ENCODE measurements at regions not wholly inside any gene's neighbourhood (a gene's known extent, or its start where the extent isn't known, plus 50 kb on each side); places are given as distances from the start of the nearest gene placed in this dataset.

DNA sequence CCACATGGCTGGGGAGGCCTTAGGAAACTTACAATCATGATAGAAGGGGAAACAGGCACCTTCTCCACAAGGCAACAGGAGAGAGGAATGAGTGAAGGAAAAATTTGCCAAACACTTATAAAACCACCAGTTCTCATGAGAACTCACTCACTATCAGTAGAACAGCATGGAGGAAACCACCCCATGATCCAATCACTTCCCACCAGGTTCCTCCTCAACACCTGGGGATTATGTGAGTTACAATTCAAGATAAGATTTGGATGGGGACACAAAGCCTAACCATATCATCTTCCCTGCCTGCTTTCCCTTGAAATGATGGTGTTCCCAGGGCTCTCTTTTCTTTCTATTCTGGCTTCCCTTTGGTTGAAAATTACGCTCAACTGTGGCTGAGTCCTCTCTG, 262.7 kb upstream of the HABP2 start:
- H2AFZ ChIP-seq (ENCODE audit: low read depth): no peak overlapping the region
- H3K9ac ChIP-seq: no peak overlapping the region
- TF ChIP-seq MXI1 (IDR thresholded peaks at IDR 0.05; ENCODE audit: low read depth, low read length): no peak
- no peak for TF ChIP-seq GATA2 (CRISPR knock-in tag; IDR thresholded peaks at IDR 0.05)
- TF ChIP-seq, protein P1, sequence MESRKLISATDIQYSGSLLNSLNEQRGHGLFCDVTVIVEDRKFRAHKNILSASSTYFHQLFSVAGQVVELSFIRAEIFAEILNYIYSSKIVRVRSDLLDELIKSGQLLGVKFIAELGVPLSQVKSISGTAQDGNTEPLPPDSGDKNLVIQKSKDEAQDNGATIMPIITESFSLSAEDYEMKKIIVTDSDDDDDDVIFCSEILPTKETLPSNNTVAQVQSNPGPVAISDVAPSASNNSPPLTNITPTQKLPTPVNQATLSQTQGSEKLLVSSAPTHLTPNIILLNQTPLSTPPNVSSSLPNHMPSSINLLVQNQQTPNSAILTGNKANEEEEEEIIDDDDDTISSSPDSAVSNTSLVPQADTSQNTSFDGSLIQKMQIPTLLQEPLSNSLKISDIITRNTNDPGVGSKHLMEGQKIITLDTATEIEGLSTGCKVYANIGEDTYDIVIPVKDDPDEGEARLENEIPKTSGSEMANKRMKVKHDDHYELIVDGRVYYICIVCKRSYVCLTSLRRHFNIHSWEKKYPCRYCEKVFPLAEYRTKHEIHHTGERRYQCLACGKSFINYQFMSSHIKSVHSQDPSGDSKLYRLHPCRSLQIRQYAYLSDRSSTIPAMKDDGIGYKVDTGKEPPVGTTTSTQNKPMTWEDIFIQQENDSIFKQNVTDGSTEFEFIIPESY (IDR thresholded peaks at IDR 0.05; ENCODE audit: borderline replicate concordance, low read depth): no peak
- TF ChIP-seq EZH2phosphoT487 (IDR thresholded peaks at IDR 0.05; ENCODE audit: borderline replicate concordance, low read depth): no peak
- TF ChIP-seq FOSL2 (IDR thresholded peaks at IDR 0.05; ENCODE audit: borderline replicate concordance, low read depth): no peak
- no peak for TF ChIP-seq RCOR1 (IDR thresholded peaks at IDR 0.05; ENCODE audit: low read length)
- TF ChIP-seq SIN3A (IDR thresholded peaks at IDR 0.05; ENCODE audit: borderline replicate concordance, low read depth, low read length): no peak
- TF ChIP-seq CHD2 (IDR thresholded peaks at IDR 0.05; ENCODE audit: low read length, partially characterized antibody): no peak
- TF ChIP-seq POLR2AphosphoS5 (IDR thresholded peaks at IDR 0.05; ENCODE audit: low read depth, low read length): no peak
- TF ChIP-seq, protein P2, sequence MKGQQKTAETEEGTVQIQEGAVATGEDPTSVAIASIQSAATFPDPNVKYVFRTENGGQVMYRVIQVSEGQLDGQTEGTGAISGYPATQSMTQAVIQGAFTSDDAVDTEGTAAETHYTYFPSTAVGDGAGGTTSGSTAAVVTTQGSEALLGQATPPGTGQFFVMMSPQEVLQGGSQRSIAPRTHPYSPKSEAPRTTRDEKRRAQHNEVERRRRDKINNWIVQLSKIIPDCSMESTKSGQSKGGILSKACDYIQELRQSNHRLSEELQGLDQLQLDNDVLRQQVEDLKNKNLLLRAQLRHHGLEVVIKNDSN (IDR thresholded peaks at IDR 0.05; ENCODE audit: borderline replicate concordance, low read depth): no peak
- TF ChIP-seq TAF1 (IDR thresholded peaks at IDR 0.05; ENCODE audit: borderline replicate concordance, low read depth, low read length): no peak
- no peak for TF ChIP-seq JUND (IDR thresholded peaks at IDR 0.05)
- no peak for TF ChIP-seq FOXJ3 (CRISPR knock-in tag; IDR thresholded peaks at IDR 0.05)
- TF ChIP-seq, protein P3, sequence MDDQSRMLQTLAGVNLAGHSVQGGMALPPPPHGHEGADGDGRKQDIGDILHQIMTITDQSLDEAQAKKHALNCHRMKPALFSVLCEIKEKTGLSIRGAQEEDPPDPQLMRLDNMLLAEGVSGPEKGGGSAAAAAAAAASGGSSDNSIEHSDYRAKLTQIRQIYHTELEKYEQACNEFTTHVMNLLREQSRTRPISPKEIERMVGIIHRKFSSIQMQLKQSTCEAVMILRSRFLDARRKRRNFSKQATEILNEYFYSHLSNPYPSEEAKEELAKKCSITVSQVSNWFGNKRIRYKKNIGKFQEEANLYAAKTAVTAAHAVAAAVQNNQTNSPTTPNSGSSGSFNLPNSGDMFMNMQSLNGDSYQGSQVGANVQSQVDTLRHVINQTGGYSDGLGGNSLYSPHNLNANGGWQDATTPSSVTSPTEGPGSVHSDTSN (IDR thresholded peaks at IDR 0.05): no peak
- TF ChIP-seq FOXM1 (IDR thresholded peaks at IDR 0.05; ENCODE audit: low read depth): no peak
- TF ChIP-seq YY1 (IDR thresholded peaks at IDR 0.05; ENCODE audit: low read depth): no peak
- TF ChIP-seq NFIC (IDR thresholded peaks at IDR 0.05; ENCODE audit: borderline replicate concordance): no peak
- TF ChIP-seq, protein P4, sequence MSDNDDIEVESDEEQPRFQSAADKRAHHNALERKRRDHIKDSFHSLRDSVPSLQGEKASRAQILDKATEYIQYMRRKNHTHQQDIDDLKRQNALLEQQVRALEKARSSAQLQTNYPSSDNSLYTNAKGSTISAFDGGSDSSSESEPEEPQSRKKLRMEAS (IDR thresholded peaks at IDR 0.05; ENCODE audit: low read depth): no peak
- TF ChIP-seq, protein P5, sequence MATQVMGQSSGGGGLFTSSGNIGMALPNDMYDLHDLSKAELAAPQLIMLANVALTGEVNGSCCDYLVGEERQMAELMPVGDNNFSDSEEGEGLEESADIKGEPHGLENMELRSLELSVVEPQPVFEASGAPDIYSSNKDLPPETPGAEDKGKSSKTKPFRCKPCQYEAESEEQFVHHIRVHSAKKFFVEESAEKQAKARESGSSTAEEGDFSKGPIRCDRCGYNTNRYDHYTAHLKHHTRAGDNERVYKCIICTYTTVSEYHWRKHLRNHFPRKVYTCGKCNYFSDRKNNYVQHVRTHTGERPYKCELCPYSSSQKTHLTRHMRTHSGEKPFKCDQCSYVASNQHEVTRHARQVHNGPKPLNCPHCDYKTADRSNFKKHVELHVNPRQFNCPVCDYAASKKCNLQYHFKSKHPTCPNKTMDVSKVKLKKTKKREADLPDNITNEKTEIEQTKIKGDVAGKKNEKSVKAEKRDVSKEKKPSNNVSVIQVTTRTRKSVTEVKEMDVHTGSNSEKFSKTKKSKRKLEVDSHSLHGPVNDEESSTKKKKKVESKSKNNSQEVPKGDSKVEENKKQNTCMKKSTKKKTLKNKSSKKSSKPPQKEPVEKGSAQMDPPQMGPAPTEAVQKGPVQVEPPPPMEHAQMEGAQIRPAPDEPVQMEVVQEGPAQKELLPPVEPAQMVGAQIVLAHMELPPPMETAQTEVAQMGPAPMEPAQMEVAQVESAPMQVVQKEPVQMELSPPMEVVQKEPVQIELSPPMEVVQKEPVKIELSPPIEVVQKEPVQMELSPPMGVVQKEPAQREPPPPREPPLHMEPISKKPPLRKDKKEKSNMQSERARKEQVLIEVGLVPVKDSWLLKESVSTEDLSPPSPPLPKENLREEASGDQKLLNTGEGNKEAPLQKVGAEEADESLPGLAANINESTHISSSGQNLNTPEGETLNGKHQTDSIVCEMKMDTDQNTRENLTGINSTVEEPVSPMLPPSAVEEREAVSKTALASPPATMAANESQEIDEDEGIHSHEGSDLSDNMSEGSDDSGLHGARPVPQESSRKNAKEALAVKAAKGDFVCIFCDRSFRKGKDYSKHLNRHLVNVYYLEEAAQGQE (IDR thresholded peaks at IDR 0.05; ENCODE audit: low read depth, low read length): no peak
- TF ChIP-seq, protein P6, sequence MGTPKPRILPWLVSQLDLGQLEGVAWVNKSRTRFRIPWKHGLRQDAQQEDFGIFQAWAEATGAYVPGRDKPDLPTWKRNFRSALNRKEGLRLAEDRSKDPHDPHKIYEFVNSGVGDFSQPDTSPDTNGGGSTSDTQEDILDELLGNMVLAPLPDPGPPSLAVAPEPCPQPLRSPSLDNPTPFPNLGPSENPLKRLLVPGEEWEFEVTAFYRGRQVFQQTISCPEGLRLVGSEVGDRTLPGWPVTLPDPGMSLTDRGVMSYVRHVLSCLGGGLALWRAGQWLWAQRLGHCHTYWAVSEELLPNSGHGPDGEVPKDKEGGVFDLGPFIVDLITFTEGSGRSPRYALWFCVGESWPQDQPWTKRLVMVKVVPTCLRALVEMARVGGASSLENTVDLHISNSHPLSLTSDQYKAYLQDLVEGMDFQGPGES (IDR thresholded peaks at IDR 0.05; ENCODE audit: low read depth, low read length): no peak
- POLR2A ChIA-PET: no interaction called here
- CTCF ChIA-PET: no interaction called here
- no peaks in the 10 kb centered on the region for H3K9me3 ChIP-seq
- H3K4me1 ChIP-seq (ENCODE audit: control insufficient read depth in 1 of 2, insufficient read depth in 2 of 2, low read depth in 1 of 2, low read length in 1 of 2): no peaks in the 10 kb centered on the region; a peak in 1 of 4 replicates
- no peaks in the 10 kb centered on the region for H3K36me3 ChIP-seq (replicated peaks in 1 of 2; ENCODE audit: control insufficient read depth in 1 of 2, insufficient read depth in 2 of 2, low read length in 1 of 2)
- no peaks in the 10 kb centered on the region for H3K9me2 ChIP-seq
- H3K27ac ChIP-seq (ENCODE audit: low read depth in 2 of 2, low read length in 1 of 2): no peak overlapping the region
- no peak for DNase-seq
- H3K4me2 ChIP-seq: no peak overlapping the region
- no peaks in the 10 kb centered on the region for H3K27me3 ChIP-seq (ENCODE audit: insufficient read depth)
- no peak overlapping the region for H3K4me3 ChIP-seq (ENCODE audit: low read depth in 2 of 2, low read length in 1 of 2)
- 76% methylated on average over 1 of the region's 1 CpG for WGBS (ENCODE audit: low lambda C conversion rate)
- H3F3A ChIP-seq (replicated peaks; ENCODE audit: insufficient read depth): no peaks in the 10 kb centered on the region
- no peaks in the 10 kb centered on the region for H4K20me1 ChIP-seq (ENCODE audit: insufficient read depth)
- H3K79me2 ChIP-seq (ENCODE audit: insufficient read depth): no peaks in the 10 kb centered on the region
